SK-MEL-5 (cell line): ENCODE measurements at regions not wholly inside any gene's neighbourhood (a gene's known extent, or its start where the extent isn't known, plus 50 kb on each side); places are given as distances from the start of the nearest gene placed in this dataset.
"Not testable (repeated sequence)": the region's sequence is repeated elsewhere in the genome, so short reads cannot be mapped to it uniquely, and the experiment has no call there.

Experiments
- DNase-seq: peaks from one replicate; pipeline ENCODE4 v3.0.0-alpha.2; 2016; ENCODE audit warnings: low read depth, low spot score
- in situ Hi-C: cut with HindIII; loops from 2 replicates; pipeline ENCODE4 v1.10.0; 2016; ENCODE audit warnings: low sequenced_read_pairs, high pct_unique_total_duplicates, low pct_unique_long_range_greater_than_20kb

- in situ Hi-C loops = no loop called here
- DNase-seq = no peak
These were observed 92.7 kb upstream of the TCF21 start for GRCh38 chr6:133796235-133796634.

- in situ Hi-C loops = no loop called here
- no peak for DNase-seq
These were observed 89.9 kb upstream of the TCF21 start for GRCh38 chr6:133799043-133799442.

- in situ Hi-C loops = no loop called here
- DNase-seq = no peak
These were observed 86.1 kb upstream of the TCF21 start for GRCh38 chr6:133802861-133803260.

- in situ Hi-C loops = no loop called here
- no peak for DNase-seq
These were observed 84.6 kb upstream of the TCF21 start for GRCh38 chr6:133804265-133804664.

GRCh38 chr6:133805876-133806275 lies 83.0 kb upstream of the TCF21 start:
- no peak for DNase-seq
- in situ Hi-C loops = no loop called here

- in situ Hi-C loops = no loop called here
These were observed 82.4 kb upstream of the TCF21 start for GRCh38 chr6:133806382-133807140.

GRCh38 chr6:133807501-133807900 lies 81.4 kb upstream of the TCF21 start:
- in situ Hi-C loops = no loop called here
- DNase-seq = no peak

More at GRCh38 chr6:133806382-133807140, 82.4 kb upstream of the TCF21 start:
- DNase-seq = no peak

GRCh38 chr6:133809406-133809805 lies 79.5 kb upstream of the TCF21 start:
- no peak for DNase-seq
- in situ Hi-C loops = no loop called here

GRCh38 chr6:133811557-133811956 lies 77.4 kb upstream of the TCF21 start:
- no peak for DNase-seq
- in situ Hi-C loops = no loop called here

GRCh38 chr6:133812446-133812845 lies 76.5 kb upstream of the TCF21 start:
- in situ Hi-C loops, DNase-seq: not testable (repeated sequence)

- in situ Hi-C loops = no loop called here
- DNase-seq = no peak
These were observed 74.7 kb upstream of the TCF21 start for GRCh38 chr6:133814238-133814637.

- DNase-seq = no peak
- in situ Hi-C loops = no loop called here
These were observed 74.1 kb upstream of the TCF21 start for GRCh38 chr6:133814797-133815196.

GRCh38 chr6:133815313-133815712 lies 73.6 kb upstream of the TCF21 start:
- in situ Hi-C loops = no loop called here

GRCh38 chr6:133816171-133816570 lies 72.7 kb upstream of the TCF21 start:
- DNase-seq = no peak
- in situ Hi-C loops = no loop called here

More at GRCh38 chr6:133815313-133815712, 73.6 kb upstream of the TCF21 start:
- DNase-seq = no peak

GRCh38 chr6:133817460-133818047 lies 71.4 kb upstream of the TCF21 start:
- DNase-seq = no peak
- in situ Hi-C loops = no loop called here

- in situ Hi-C loops = no loop called here
- DNase-seq = no peak
These were observed 70.6 kb upstream of the TCF21 start for GRCh38 chr6:133818320-133818719.

- no peak for DNase-seq
- in situ Hi-C loops = no loop called here
These were observed 68.7 kb upstream of the TCF21 start for GRCh38 chr6:133820208-133820607.

- no peak for DNase-seq
- in situ Hi-C loops = no loop called here
These were observed 61.1 kb upstream of the TCF21 start for GRCh38 chr6:133827766-133828165.

- in situ Hi-C loops = no loop called here
- DNase-seq = no peak
These were observed 55.0 kb upstream of the TCF21 start for GRCh38 chr6:133833949-133834359.
